Osteocyte (in vitro differentiated cells): ENCODE measurements at regions not wholly inside any gene's neighbourhood (a gene's known extent, or its start where the extent isn't known, plus 50 kb on each side); places are given as distances from the start of the nearest gene placed in this dataset.

Source experiments
- DNase-seq: peaks from one replicate; pipeline ENCODE4 v3.0.0; 2021; ENCODE audit warnings: mixed read lengths; ENCODE audit not compliant: unreplicated experiment; ENCODE audit errors: extremely low spot score
- H3K27ac Mint-ChIP-seq: one replicate; pipeline ENCODE4 v1.8.0; 2021; ENCODE audit warnings: mild to moderate bottlenecking, mixed read lengths; ENCODE audit not compliant: unreplicated experiment
- H3K27me3 Mint-ChIP-seq: one replicate; pipeline ENCODE4 v1.8.0; 2021; ENCODE audit warnings: mixed read lengths; ENCODE audit not compliant: unreplicated experiment
- H3K36me3 Mint-ChIP-seq: one replicate; pipeline ENCODE4 v1.8.0; 2021; ENCODE audit warnings: mixed read lengths; ENCODE audit not compliant: unreplicated experiment
- H3K4me1 Mint-ChIP-seq: one replicate; pipeline ENCODE4 v1.8.0; 2021; ENCODE audit warnings: mixed read lengths; ENCODE audit not compliant: unreplicated experiment
- H3K4me3 Mint-ChIP-seq: one replicate; pipeline ENCODE4 v1.8.0; 2021; ENCODE audit warnings: mild to moderate bottlenecking, moderate library complexity, mixed read lengths; ENCODE audit not compliant: unreplicated experiment
- H3K9me3 Mint-ChIP-seq: one replicate; pipeline ENCODE4 v1.8.0; 2021; ENCODE audit warnings: mixed read lengths; ENCODE audit not compliant: unreplicated experiment
- TF ChIP-seq, protein P1 (sequence below): fragments of 200-600 bp; sonication (generic); IDR thresholded peaks from 2 replicates; pipeline ENCODE4 v1.5.0; 2021; ENCODE audit warnings: antibody characterized with exemption, mild to moderate bottlenecking, moderate library complexity

DNA sequence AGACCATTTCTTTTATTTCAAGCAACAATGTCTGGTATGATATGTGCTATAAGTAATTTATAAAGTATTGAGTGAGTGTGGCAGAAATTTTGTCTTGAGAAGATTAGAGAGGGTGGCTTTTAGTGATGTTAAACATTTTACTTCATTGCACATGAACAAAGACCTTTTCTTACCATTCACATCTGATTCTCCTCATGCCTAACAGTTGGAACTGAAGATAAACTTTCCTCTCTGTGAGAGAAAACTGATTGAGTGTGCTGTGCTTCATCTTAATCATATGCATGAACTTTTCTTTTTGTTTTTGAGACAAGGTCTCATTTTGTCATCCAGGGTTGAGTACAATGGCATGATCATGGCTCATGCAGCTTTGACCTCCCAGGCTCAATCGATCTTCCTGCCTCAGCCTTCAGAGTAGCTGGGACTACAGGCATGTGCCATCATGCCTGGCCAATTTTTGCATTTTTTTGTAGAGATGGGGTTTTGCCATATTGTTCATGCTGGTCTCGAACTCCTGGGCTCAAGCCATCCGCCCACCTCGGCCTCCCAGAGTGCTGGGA lies 377.7 kb upstream of the GOLIM4 start:
- Mint-ChIP-seq H3K27me3 (no peaks in the 10 kb centered on the region), H3K9me3 (no peaks in the 10 kb centered on the region), H3K27ac (no peak overlapping the region), H3K36me3 (no peaks in the 10 kb centered on the region), H3K4me1 (no peaks in the 10 kb centered on the region), H3K4me3 (no peak overlapping the region)
- TF ChIP-seq, protein P1, sequence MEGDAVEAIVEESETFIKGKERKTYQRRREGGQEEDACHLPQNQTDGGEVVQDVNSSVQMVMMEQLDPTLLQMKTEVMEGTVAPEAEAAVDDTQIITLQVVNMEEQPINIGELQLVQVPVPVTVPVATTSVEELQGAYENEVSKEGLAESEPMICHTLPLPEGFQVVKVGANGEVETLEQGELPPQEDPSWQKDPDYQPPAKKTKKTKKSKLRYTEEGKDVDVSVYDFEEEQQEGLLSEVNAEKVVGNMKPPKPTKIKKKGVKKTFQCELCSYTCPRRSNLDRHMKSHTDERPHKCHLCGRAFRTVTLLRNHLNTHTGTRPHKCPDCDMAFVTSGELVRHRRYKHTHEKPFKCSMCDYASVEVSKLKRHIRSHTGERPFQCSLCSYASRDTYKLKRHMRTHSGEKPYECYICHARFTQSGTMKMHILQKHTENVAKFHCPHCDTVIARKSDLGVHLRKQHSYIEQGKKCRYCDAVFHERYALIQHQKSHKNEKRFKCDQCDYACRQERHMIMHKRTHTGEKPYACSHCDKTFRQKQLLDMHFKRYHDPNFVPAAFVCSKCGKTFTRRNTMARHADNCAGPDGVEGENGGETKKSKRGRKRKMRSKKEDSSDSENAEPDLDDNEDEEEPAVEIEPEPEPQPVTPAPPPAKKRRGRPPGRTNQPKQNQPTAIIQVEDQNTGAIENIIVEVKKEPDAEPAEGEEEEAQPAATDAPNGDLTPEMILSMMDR, result no peak
- no peak for DNase-seq

DNA sequence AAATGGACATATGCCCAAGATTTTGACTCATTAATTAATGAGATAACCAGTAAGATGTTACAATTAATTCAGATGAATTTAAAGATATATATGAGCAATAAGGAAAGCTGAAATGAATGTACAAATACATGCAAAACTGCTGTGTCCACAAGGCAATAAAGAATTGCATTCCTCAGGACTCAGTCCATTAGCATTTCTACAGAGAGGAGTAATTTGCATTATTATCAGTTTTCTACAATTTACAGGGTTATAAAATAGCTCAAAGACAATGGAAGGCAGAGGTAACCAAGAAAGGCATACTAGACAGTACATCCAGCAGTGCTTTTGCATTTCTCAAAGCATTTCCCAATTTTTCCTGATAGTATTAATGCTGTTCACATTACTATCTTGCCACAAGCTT lies 377.1 kb upstream of the GOLIM4 start:
- no peaks in the 10 kb centered on the region for H3K9me3 Mint-ChIP-seq
- H3K36me3 Mint-ChIP-seq, result no peaks in the 10 kb centered on the region
- H3K4me3 Mint-ChIP-seq, result no peak overlapping the region
- TF ChIP-seq, protein P1, result no peak
- no peak for DNase-seq
- no peaks in the 10 kb centered on the region for H3K4me1 Mint-ChIP-seq
- H3K27ac Mint-ChIP-seq, result no peak overlapping the region
- H3K27me3 Mint-ChIP-seq, result no peaks in the 10 kb centered on the region

DNA sequence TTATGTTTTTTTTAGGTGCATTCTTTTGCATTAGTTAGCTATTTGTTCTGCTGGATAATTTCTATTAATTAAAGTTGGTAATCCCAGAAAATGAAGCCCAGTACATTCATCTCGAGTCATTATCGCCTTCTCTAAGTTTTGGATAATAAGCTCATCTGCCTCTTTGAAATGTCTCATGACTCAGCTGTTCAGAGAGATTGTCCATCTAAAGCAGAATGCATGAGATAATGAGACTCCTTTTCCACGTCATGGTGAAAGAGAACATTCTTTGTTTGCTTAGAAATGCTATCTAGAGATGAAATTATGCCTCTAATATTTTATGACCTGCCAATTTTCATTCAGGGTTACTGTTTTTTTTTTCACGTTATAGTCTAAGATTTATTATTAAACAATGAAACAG lies 374.7 kb upstream of the GOLIM4 start:
- no peaks in the 10 kb centered on the region for H3K9me3 Mint-ChIP-seq
- TF ChIP-seq, protein P1, result no peak
- no peak overlapping the region for H3K4me3 Mint-ChIP-seq
- no peak for DNase-seq
- no peaks in the 10 kb centered on the region for H3K36me3 Mint-ChIP-seq
- H3K4me1 Mint-ChIP-seq, result peaks cover 3% of the 10 kb centered on the region
- H3K27me3 Mint-ChIP-seq, result no peaks in the 10 kb centered on the region
- no peak overlapping the region for H3K27ac Mint-ChIP-seq

DNA sequence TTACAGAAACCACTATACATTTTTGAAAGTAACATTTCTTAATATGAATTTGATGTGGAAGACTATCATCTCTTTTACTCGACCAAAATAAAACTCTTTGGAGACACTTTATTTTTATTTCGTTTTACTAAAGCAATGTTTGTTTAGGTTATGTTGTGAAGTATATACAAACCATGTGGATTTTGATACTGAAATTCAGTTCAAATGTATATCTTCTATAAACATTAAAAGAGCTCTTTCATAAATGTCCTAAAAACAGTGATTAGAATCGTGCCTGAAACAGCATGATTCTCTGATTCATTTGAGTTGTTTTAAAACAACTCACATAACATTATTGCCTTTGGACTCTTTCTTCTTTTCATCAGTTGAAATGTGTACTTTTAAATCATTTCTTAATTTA lies 373.7 kb upstream of the GOLIM4 start:
- H3K4me1 Mint-ChIP-seq, result peaks cover 3% of the 10 kb centered on the region
- TF ChIP-seq, protein P1, result no peak
- H3K9me3 Mint-ChIP-seq, result peaks cover 4% of the 10 kb centered on the region
- H3K27ac Mint-ChIP-seq, result no peak overlapping the region
- H3K27me3 Mint-ChIP-seq, result no peaks in the 10 kb centered on the region
- peaks cover 3% of the 10 kb centered on the region for H3K36me3 Mint-ChIP-seq
- no peak overlapping the region for H3K4me3 Mint-ChIP-seq
- DNase-seq, result no peak

DNA sequence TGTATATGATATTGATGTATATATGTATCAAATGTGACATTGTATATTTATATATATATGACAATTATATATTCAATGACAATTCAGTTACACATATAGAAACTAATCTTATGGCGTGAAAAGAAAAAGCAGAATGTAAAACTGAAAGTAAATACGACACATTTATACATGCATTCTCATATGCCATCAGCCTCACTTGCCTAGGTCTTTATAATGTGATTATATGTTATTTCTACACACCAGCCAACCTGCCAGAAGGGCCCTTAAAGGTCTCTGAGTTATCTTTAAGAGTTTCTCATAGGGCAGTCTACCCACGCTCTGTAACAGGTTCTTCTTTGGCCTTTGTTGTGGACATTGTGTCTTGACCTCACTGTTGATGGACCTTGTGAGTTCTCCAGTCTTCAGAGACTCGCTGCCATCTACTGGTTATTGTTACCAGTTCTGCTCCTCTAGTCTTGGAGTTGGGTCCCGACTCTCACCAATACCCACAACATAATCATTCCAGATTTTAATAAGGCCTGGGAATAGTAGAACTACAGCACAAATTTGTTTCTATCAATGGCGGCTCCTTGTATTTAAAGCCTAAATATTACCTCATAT lies 371.5 kb upstream of the GOLIM4 start:
- Mint-ChIP-seq H3K36me3 (peaks cover 4% of the 10 kb centered on the region), H3K4me1 (peaks cover 3% of the 10 kb centered on the region), H3K27ac (no peak overlapping the region), H3K9me3 (peaks cover 9% of the 10 kb centered on the region), H3K27me3 (no peaks in the 10 kb centered on the region), H3K4me3 (no peak overlapping the region)
- no peak for DNase-seq
- TF ChIP-seq, protein P1, result peak; percentile 74
